PC-3 (cell line): ENCODE measurements at regions not wholly inside any gene's neighbourhood (a gene's known extent, or its start where the extent isn't known, plus 50 kb on each side); places are given as distances from the start of the nearest gene placed in this dataset.

ENCODE experiments used
- ATAC-seq: fragments of 200-7000 bp; cut with Tn5 transposase; 2 replicates; pipeline ENCODE4 v1.9.1; 2020; ENCODE audit warnings: mild to moderate bottlenecking, moderate library complexity
- BruUV-seq: library from RNA; stranded (reverse); fragments of 400-500 nt; replicated peaks from 2 replicates; lab custom pipeline; 2021; lab: Mats Ljungman, UMichigan
- CTCF ChIA-PET: fragments of 300-600 bp; sonication (Branson Sonifier 250); formaldehyde crosslinking; loops from one replicate; lab custom pipeline; 2022; ENCODE audit warnings: antibody characterized with exemption; lab: Charles Lee
- POLR2A ChIA-PET: fragments of 300-600 bp; sonication (Branson Sonifier 250); formaldehyde crosslinking; loops from one replicate; lab custom pipeline; 2022; ENCODE audit warnings: antibody characterized with exemption; ENCODE audit not compliant: unreplicated experiment; lab: Charles Lee
- DNase-seq: peaks from one replicate; pipeline ENCODE4 v3.0.0-alpha.2; 2015
- H2AFZ ChIP-seq: fragments of 300-600 bp; sonication (generic); 2 replicates; pipeline ENCODE4 v1.6.0; 2016; ENCODE audit warnings: antibody characterized with exemption, low read length
- H3F3A ChIP-seq: fragments of 300-600 bp; sonication (generic); one replicate; pipeline ENCODE4 v1.6.0; 2017; ENCODE audit warnings: antibody characterized with exemption, low read length, control low read depth, mild to moderate bottlenecking; ENCODE audit not compliant: unreplicated experiment
- H3K27ac ChIP-seq: fragments of 300-600 bp; sonication (generic); 2 replicates; pipeline ENCODE4 v1.5.1; 2016; ENCODE audit warnings: mild to moderate bottlenecking, low read length
- H3K27me3 ChIP-seq: fragments of 300-600 bp; sonication (generic); 2 replicates; pipeline ENCODE4 v1.6.1; 2016; ENCODE audit warnings: low read length, mixed read lengths
- H3K36me3 ChIP-seq: fragments of 300-600 bp; sonication (generic); 2 replicates; pipeline ENCODE4 v1.6.1; 2016; ENCODE audit warnings: low read depth, mixed run types, low read length, mixed read lengths
- H3K4me1 ChIP-seq: fragments of 300-600 bp; sonication (generic); 2 replicates; pipeline ENCODE4 v1.5.1; 2016; ENCODE audit warnings: low read length; ENCODE audit not compliant: insufficient read depth
- H3K4me2 ChIP-seq: fragments of 300-600 bp; sonication (generic); 2 replicates; pipeline ENCODE4 v1.6.0; 2016; ENCODE audit warnings: low read length
- H3K4me3 ChIP-seq: fragments of 300-600 bp; sonication (generic); 2 replicates; pipeline ENCODE4 v1.5.1; 2016; ENCODE audit warnings: mild to moderate bottlenecking, low read length, mixed read lengths
- H3K79me2 ChIP-seq: fragments of 300-600 bp; sonication (generic); 2 replicates; pipeline ENCODE4 v1.6.1; 2017; ENCODE audit warnings: low read length, mixed read lengths
- H3K9ac ChIP-seq: fragments of 300-600 bp; sonication (generic); 2 replicates; pipeline ENCODE4 v1.6.0; 2016; ENCODE audit warnings: mild to moderate bottlenecking, low read length
- H3K9me2 ChIP-seq: fragments of 300-600 bp; sonication (generic); replicated peaks from 2 replicates; pipeline ENCODE4 v1.6.1; 2016; ENCODE audit warnings: mixed run types, low read length, mixed read lengths
- H3K9me3 ChIP-seq: fragments of 300-600 bp; sonication (generic); 2 replicates; pipeline ENCODE4 v1.6.1; 2016; ENCODE audit warnings: low read length, mixed read lengths
- H4K20me1 ChIP-seq: fragments of 300-600 bp; sonication (generic); 2 replicates; pipeline ENCODE4 v1.6.1; 2016; ENCODE audit warnings: low read length, mixed read lengths
- CTCF ChIP-seq: fragments of 300-600 bp; sonication (generic); conservative IDR thresholded peaks from 2 replicates; pipeline ENCODE4 v1.5.1; 2017; ENCODE audit warnings: antibody characterized with exemption, low read depth, mild to moderate bottlenecking, low read length
- EZH2 ChIP-seq: fragments of 300-600 bp; sonication (generic); IDR thresholded peaks from one replicate; pipeline ENCODE4 v1.6.1; 2017; ENCODE audit warnings: antibody characterized with exemption, mild to moderate bottlenecking, low read length; ENCODE audit not compliant: unreplicated experiment
- EZH2phosphoT487 ChIP-seq: fragments of 300-600 bp; sonication (generic); IDR thresholded peaks from 2 replicates; pipeline ENCODE4 v1.6.1; 2018; ENCODE audit warnings: mild to moderate bottlenecking, antibody characterized with exemption, low read length, borderline replicate concordance
- intact Hi-C: fragments of 100-400 bp; cut with micrococcal nuclease; formaldehyde crosslinking; loops from 2 replicates; pipeline ENCODE4 v1.9.0; 2023

- Histone ChIP-seq H3K4me3 (no peak overlapping the region), H3K27ac (no peak overlapping the region), H2AFZ (no peak overlapping the region), H3K9me2 (no peaks in the 10 kb centered on the region), H4K20me1 (no peaks in the 10 kb centered on the region), H3K9ac (no peak overlapping the region), H3K9me3 (no peaks in the 10 kb centered on the region), H3K4me1 (no peaks in the 10 kb centered on the region), H3K4me2 (no peak overlapping the region), H3K36me3 (no peaks in the 10 kb centered on the region), H3K79me2 (no peaks in the 10 kb centered on the region), H3K27me3 (peaks cover 23% of the 10 kb centered on the region), H3F3A (no peaks in the 10 kb centered on the region)
- ChIA-PET CTCF (no interaction called here), POLR2A (no interaction called here)
- DNase-seq: no peak
- no peak for ATAC-seq
- intact Hi-C loops: no loop called here
- TF ChIP-seq EZH2phosphoT487: no peak
- no peak for TF ChIP-seq CTCF
- no peak for TF ChIP-seq EZH2
- BruUV-seq: no TSS peak
Measured at GRCh38 chr1:70656361-70656760, 245.3 kb downstream of the CTH start.

- Histone ChIP-seq H2AFZ (no peak overlapping the region), H3K9ac (no peak overlapping the region), H3K27ac (no peak overlapping the region), H3K4me1 (no peaks in the 10 kb centered on the region), H3K9me3 (no peaks in the 10 kb centered on the region), H3K9me2 (no peaks in the 10 kb centered on the region), H3F3A (no peaks in the 10 kb centered on the region), H4K20me1 (no peaks in the 10 kb centered on the region), H3K79me2 (no peaks in the 10 kb centered on the region), H3K27me3 (peaks cover 28% of the 10 kb centered on the region), H3K36me3 (no peaks in the 10 kb centered on the region), H3K4me3 (no peak overlapping the region), H3K4me2 (no peak overlapping the region)
- ATAC-seq (no peak), DNase-seq (no peak)
- no TSS peak for BruUV-seq
- ChIA-PET CTCF (no interaction called here), POLR2A (no interaction called here)
- intact Hi-C loops: no loop called here
- no peak for TF ChIP-seq EZH2
- no peak for TF ChIP-seq EZH2phosphoT487
- TF ChIP-seq CTCF: no peak
Measured at GRCh38 chr1:70659891-70660290, 248.8 kb downstream of the CTH start.

- ChIA-PET CTCF (no interaction called here), POLR2A (no interaction called here)
- Histone ChIP-seq H3K9me2 (no peaks in the 10 kb centered on the region), H3F3A (no peaks in the 10 kb centered on the region), H4K20me1 (no peaks in the 10 kb centered on the region), H3K36me3 (no peaks in the 10 kb centered on the region), H3K4me2 (no peak overlapping the region), H3K27ac (no peak overlapping the region), H3K4me3 (no peak overlapping the region), H2AFZ (no peak overlapping the region), H3K4me1 (no peaks in the 10 kb centered on the region), H3K9me3 (no peaks in the 10 kb centered on the region), H3K9ac (no peak overlapping the region), H3K27me3 (peaks cover 39% of the 10 kb centered on the region), H3K79me2 (no peaks in the 10 kb centered on the region)
- BruUV-seq: no TSS peak
- TF ChIP-seq EZH2: no peak
- no peak for TF ChIP-seq EZH2phosphoT487
- TF ChIP-seq CTCF: no peak
- intact Hi-C loops: no loop called here
- no peak for DNase-seq
- no peak for ATAC-seq
Measured at GRCh38 chr1:70666381-70667140, 255.5 kb downstream of the CTH start.
